Activated CD4-positive, alpha-beta T cell treated with anti-CD3 and anti-CD28 coated beads, Interleukin-2, amount 10 ng/mL, durations not matched to agents 7 days and 5 days (primary cell): ENCODE measurements at regions not wholly inside any gene's neighbourhood (a gene's known extent, or its start where the extent isn't known, plus 50 kb on each side); places are given as distances from the start of the nearest gene placed in this dataset.
A peak's percentile ranks its signal among the peaks of the same experiment; 100 is the strongest.

Experiments used
- CTCF ChIA-PET: fragments of 350-600 bp; sonication (Branson Sonifier 250); formaldehyde crosslinking; loops from one replicate; lab custom pipeline; 2021; ENCODE audit warnings: antibody characterized with exemption; lab: Charles Lee
- POLR2A ChIA-PET: fragments of 350-600 bp; sonication (Branson Sonifier 250); formaldehyde crosslinking; loops from one replicate; lab custom pipeline; 2021; ENCODE audit warnings: antibody characterized with exemption; lab: Charles Lee
- DNase-seq: peaks from one replicate; pipeline ENCODE4 v3.0.0-alpha.2; 2020
- H3K27ac Mint-ChIP-seq: one replicate; pipeline ENCODE4 v1.8.0; 2021; ENCODE audit warnings: mild to moderate bottlenecking, moderate library complexity, mixed read lengths
- H3K27me3 Mint-ChIP-seq: one replicate; pipeline ENCODE4 v1.8.0; 2021; ENCODE audit warnings: mixed read lengths
- H3K36me3 Mint-ChIP-seq: one replicate; pipeline ENCODE4 v1.8.0; 2021; ENCODE audit warnings: low read depth, mixed read lengths
- H3K4me1 Mint-ChIP-seq: one replicate; pipeline ENCODE4 v1.8.0; 2021; ENCODE audit warnings: mixed read lengths
- H3K4me3 Mint-ChIP-seq: one replicate; pipeline ENCODE4 v1.8.0; 2021; ENCODE audit warnings: mild to moderate bottlenecking, moderate library complexity, mixed read lengths
- H3K9me3 Mint-ChIP-seq: one replicate; pipeline ENCODE4 v1.8.0; 2021; ENCODE audit warnings: mixed read lengths

GRCh38 chr2:111662039-111662770 lies 221.8 kb downstream of the ANAPC1 start:
- Mint-ChIP-seq H3K27ac (peak overlapping the region; percentile 11), H3K4me3 (no peak overlapping the region), H3K4me1 (peaks cover 23% of the 10 kb centered on the region), H3K27me3 (peaks cover 17% of the 10 kb centered on the region), H3K36me3 (no peaks in the 10 kb centered on the region), H3K9me3 (no peaks in the 10 kb centered on the region)
- ChIA-PET POLR2A (no interaction called here), CTCF (interaction anchor here (0.7 to 1.2 kb wide), 3 partner anchors 8 to 29 kb away, joined by 3 to 6 read pairs (median 4); no protein-coding TSS in a partner anchor)
- no peak for DNase-seq

- Mint-ChIP-seq H3K4me1 (peaks cover 23% of the 10 kb centered on the region), H3K36me3 (no peaks in the 10 kb centered on the region), H3K27me3 (peaks cover 17% of the 10 kb centered on the region), H3K9me3 (no peaks in the 10 kb centered on the region), H3K27ac (peak overlapping the region; percentile 11), H3K4me3 (no peak overlapping the region)
- peak; percentile 29 for DNase-seq
- ChIA-PET POLR2A (no interaction called here), CTCF (interaction anchor here (1.2 kb wide), 1 partner anchor 9 kb away, joined by 4 read pairs; no protein-coding TSS in a partner anchor)
Measured at GRCh38 chr2:111662771-111663470, 221.1 kb downstream of the ANAPC1 start.

DNA sequence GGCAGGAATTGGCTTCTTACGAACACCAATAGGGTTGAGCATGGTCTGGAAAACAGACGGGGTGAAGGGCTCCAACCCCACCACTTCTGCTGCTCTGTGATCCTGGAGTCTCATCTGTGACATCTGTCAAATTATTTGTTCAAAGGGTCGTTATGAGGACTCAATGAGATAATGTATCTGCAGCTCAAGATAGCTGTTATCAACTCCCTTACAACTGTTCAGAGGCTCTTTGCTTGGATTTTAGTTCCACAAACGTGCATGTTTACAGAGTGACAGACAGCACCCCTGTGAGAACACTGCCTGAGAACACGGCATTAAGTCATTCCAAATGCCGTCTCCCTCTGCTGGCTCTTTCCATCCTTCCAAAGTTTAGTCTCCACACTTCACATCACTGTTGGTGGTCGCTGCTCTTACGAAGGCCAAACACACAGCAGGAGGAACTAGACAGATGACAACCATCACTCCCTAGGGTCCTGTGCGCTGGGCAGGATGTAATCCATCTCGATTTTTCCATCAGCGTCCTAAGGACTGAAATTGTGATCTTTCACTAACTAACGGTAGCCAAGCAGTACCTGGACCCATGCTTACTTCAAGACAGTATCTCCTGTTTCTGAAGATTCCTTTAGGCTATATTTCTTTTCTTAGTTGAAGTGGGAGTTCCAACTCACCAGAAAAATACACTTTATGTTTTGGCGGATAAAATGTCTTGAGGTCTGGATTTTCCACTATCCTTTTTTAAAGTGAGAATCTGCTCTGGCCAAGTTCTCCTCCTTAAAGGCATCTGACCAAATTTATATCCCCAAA lies 220.3 kb downstream of the ANAPC1 start:
- H3K9me3 Mint-ChIP-seq, result no peaks in the 10 kb centered on the region
- peaks cover 17% of the 10 kb centered on the region for H3K27me3 Mint-ChIP-seq
- H3K4me1 Mint-ChIP-seq, result peaks cover 23% of the 10 kb centered on the region
- no peak for DNase-seq
- no peaks in the 10 kb centered on the region for H3K36me3 Mint-ChIP-seq
- H3K4me3 Mint-ChIP-seq, result no peak overlapping the region
- ChIA-PET POLR2A (no interaction called here), CTCF (interaction anchor here (1.2 kb wide), 1 partner anchor 10 kb away, joined by 4 read pairs; no protein-coding TSS in a partner anchor)
- no peak overlapping the region for H3K27ac Mint-ChIP-seq

- peaks cover 23% of the 10 kb centered on the region for H3K4me1 Mint-ChIP-seq
- H3K27ac Mint-ChIP-seq, result no peak overlapping the region
- no peak overlapping the region for H3K4me3 Mint-ChIP-seq
- POLR2A ChIA-PET, result no interaction called here
- CTCF ChIA-PET, result no interaction called here
- DNase-seq, result no peak
- H3K9me3 Mint-ChIP-seq, result no peaks in the 10 kb centered on the region
- peaks cover 17% of the 10 kb centered on the region for H3K27me3 Mint-ChIP-seq
- H3K36me3 Mint-ChIP-seq, result no peaks in the 10 kb centered on the region
Measured at GRCh38 chr2:111664275-111664850, 219.6 kb downstream of the ANAPC1 start.

DNA sequence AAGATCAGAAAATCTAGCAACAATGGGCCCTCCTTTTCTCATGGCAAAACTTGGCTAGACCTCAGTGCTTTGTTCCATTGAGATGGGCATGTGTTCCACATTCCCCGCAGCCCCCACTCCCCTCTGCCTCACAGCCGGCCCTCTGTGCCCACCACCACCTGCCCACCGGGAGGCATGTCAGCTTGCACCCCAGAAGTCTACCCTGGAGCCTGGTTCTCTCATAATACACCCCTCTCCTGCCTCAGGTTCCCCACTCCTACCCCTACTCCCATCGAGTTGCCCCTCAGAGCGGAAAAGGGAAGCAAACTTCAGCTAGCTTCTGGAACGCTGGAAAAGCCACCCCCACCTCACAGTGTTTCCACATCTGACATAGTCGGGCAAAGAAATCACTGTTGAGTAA lies 219.0 kb downstream of the ANAPC1 start:
- no peak overlapping the region for H3K27ac Mint-ChIP-seq
- no peaks in the 10 kb centered on the region for H3K9me3 Mint-ChIP-seq
- no peak overlapping the region for H3K4me3 Mint-ChIP-seq
- CTCF ChIA-PET, result no interaction called here
- POLR2A ChIA-PET, result no interaction called here
- peaks cover 17% of the 10 kb centered on the region for H3K27me3 Mint-ChIP-seq
- DNase-seq, result no peak
- H3K4me1 Mint-ChIP-seq, result peaks cover 23% of the 10 kb centered on the region
- no peaks in the 10 kb centered on the region for H3K36me3 Mint-ChIP-seq

GRCh38 chr2:111665551-111666116 lies 218.4 kb downstream of the ANAPC1 start:
- Mint-ChIP-seq H3K27ac (no peak overlapping the region), H3K4me1 (peaks cover 23% of the 10 kb centered on the region), H3K27me3 (peaks cover 14% of the 10 kb centered on the region), H3K4me3 (no peak overlapping the region), H3K36me3 (no peaks in the 10 kb centered on the region), H3K9me3 (no peaks in the 10 kb centered on the region)
- ChIA-PET POLR2A (no interaction called here), CTCF (no interaction called here)
- no peak for DNase-seq

GRCh38 chr2:111666160-111666559 lies 217.8 kb downstream of the ANAPC1 start:
- Mint-ChIP-seq H3K27ac (no peak overlapping the region), H3K36me3 (no peaks in the 10 kb centered on the region), H3K4me1 (peaks cover 23% of the 10 kb centered on the region), H3K9me3 (no peaks in the 10 kb centered on the region), H3K4me3 (no peak overlapping the region), H3K27me3 (peaks cover 11% of the 10 kb centered on the region)
- POLR2A ChIA-PET, result no interaction called here
- DNase-seq, result no peak
- CTCF ChIA-PET, result no interaction called here

GRCh38 chr2:111667001-111667400 lies 217.0 kb downstream of the ANAPC1 start:
- H3K27me3 Mint-ChIP-seq, result peaks cover 8% of the 10 kb centered on the region
- H3K4me3 Mint-ChIP-seq, result no peak overlapping the region
- H3K4me1 Mint-ChIP-seq, result peaks cover 17% of the 10 kb centered on the region
- H3K36me3 Mint-ChIP-seq, result no peaks in the 10 kb centered on the region
- no peak for DNase-seq
- POLR2A ChIA-PET, result no interaction called here
- H3K9me3 Mint-ChIP-seq, result no peaks in the 10 kb centered on the region
- H3K27ac Mint-ChIP-seq, result no peak overlapping the region
- CTCF ChIA-PET, result no interaction called here

DNA sequence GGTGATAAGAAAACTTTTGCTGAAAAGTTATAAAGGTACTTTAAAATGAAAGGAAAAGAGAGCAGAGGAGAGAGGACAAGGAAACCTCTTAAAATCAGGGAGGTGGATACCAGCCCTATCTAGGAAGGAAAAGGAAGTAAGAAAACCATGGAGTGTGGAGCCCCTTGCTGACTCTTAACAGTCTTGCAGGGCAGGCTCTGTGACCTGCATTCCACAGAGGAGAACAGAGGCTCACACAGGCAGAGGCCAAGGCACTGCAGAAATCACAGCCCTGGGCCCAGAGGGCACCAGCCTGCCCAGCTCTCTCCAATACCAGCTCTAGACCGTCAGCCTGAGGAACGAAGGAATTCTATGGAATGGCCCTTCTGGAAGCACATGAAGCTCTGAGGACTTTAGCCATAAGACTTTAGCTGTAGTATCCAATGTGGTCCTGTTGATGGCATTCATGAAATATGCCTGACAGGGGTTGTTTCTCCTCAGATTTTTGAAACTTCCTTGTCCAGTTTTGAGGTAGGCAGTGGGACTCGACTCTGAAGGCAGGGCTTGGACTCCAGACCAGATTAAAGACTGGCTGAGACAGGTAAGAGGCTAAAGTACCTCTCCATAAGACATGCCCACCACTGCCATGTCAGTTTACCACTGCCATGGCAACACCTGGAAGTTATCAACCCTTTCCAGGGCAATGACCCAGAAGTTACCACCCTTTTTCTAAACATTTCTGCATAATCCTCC lies 216.3 kb downstream of the ANAPC1 start:
- DNase-seq, result no peak
- ChIA-PET CTCF (no interaction called here), POLR2A (no interaction called here)
- H3K4me1 Mint-ChIP-seq, result peaks cover 10% of the 10 kb centered on the region
- H3K27me3 Mint-ChIP-seq, result peaks cover 8% of the 10 kb centered on the region
- H3K36me3 Mint-ChIP-seq, result no peaks in the 10 kb centered on the region
- no peak overlapping the region for H3K27ac Mint-ChIP-seq
- H3K9me3 Mint-ChIP-seq, result no peaks in the 10 kb centered on the region
- no peak overlapping the region for H3K4me3 Mint-ChIP-seq

DNA sequence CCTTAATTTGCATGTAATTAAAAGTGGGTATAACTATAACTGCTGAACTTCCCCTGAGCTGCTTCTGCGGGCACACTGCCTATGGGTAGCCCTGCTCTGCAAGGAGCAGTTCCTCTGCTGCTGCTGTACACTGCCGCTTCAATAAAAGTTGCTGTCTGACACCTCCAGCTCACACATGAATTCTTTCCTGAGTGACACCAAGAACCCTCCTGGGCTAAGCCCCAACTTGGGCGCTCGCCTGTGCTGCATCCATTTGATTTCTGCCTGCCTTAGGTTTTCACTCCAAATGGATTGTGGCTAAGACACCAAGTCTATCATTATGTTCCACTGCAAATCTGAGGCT lies 215.7 kb downstream of the ANAPC1 start:
- H3K4me1 Mint-ChIP-seq, result peaks cover 5% of the 10 kb centered on the region
- ChIA-PET POLR2A (no interaction called here), CTCF (interaction anchor here (0.6 kb wide), 1 partner anchor 11 kb away, joined by 3 read pairs; no protein-coding TSS in a partner anchor)
- H3K27ac Mint-ChIP-seq, result no peak overlapping the region
- DNase-seq, result no peak
- H3K4me3 Mint-ChIP-seq, result no peak overlapping the region
- H3K9me3 Mint-ChIP-seq, result no peaks in the 10 kb centered on the region
- no peaks in the 10 kb centered on the region for H3K36me3 Mint-ChIP-seq
- peaks cover 8% of the 10 kb centered on the region for H3K27me3 Mint-ChIP-seq

DNA sequence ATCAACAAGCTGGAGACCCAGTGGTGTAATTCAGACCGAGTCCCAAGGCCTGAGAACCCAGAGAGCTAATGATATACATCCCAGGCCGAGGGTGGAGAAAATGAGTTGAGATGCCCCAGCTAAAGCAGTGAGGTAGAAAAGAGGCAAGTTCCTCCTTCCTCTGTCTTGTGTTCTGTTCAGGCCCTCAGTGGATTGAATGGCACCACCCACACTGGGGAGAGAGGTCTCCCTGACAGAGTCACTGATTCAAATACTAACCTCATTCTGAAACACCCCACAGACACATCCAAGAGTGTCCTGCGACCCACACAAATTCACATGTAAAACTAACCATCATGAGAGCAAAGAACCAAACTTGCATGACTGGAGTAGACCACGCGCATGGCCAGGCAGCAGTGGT lies 215.3 kb downstream of the ANAPC1 start:
- peaks cover 5% of the 10 kb centered on the region for H3K27me3 Mint-ChIP-seq
- peaks cover under 1% of the 10 kb centered on the region for H3K4me1 Mint-ChIP-seq
- no peak overlapping the region for H3K4me3 Mint-ChIP-seq
- no peaks in the 10 kb centered on the region for H3K9me3 Mint-ChIP-seq
- no peak overlapping the region for H3K27ac Mint-ChIP-seq
- H3K36me3 Mint-ChIP-seq, result no peaks in the 10 kb centered on the region
- ChIA-PET POLR2A (no interaction called here), CTCF (interaction anchor here (0.6 kb wide), 1 partner anchor 10 kb away, joined by 3 read pairs; no protein-coding TSS in a partner anchor)
- no peak for DNase-seq
